Transverse colon (tissue), 4 donors: ENCODE measurements at regions not wholly inside any gene's neighbourhood (a gene's known extent, or its start where the extent isn't known, plus 50 kb on each side); places are given as distances from the start of the nearest gene placed in this dataset.
"Not testable (repeated sequence)": the region's sequence is repeated elsewhere in the genome, so short reads cannot be mapped to it uniquely, and the experiment has no call there.

Experiments used
- DNase-seq: peaks from one replicate; pipeline ENCODE4 v3.0.0-alpha.2; 2019
- H3K27ac ChIP-seq, 4 donors: fragments of 200-600 bp; sonication (generic); 2 replicates each; pipeline ENCODE4 v1.5.1; 2016 to 2018; ENCODE audit warnings: inconsistent platforms in 4 of 4
- H3K27me3 ChIP-seq: fragments of 200-600 bp; sonication (generic); 2 replicates; pipeline ENCODE4 v1.5.1; 2017; ENCODE audit warnings: inconsistent platforms
- H3K36me3 ChIP-seq, 4 donors: fragments of 200-600 bp; sonication (generic); 2 replicates each; pipeline ENCODE4 v1.5.1; 2017 to 2019; ENCODE audit warnings: inconsistent platforms in 4 of 4
- H3K4me1 ChIP-seq, 4 donors: fragments of 200-600 bp; sonication (generic); 2 replicates each; pipeline ENCODE4 v1.5.1; 2017 to 2020; ENCODE audit warnings: inconsistent platforms in 4 of 4
- H3K4me3 ChIP-seq, 4 donors: fragments of 200-600 bp; sonication (generic); 1 replicate in 1 of 4; 2 replicates in 3 of 4; pipeline versions ENCODE4 v1.5.1 to v1.6.1; 2017 to 2019; ENCODE audit warnings: inconsistent platforms in 4 of 4
- H3K9me3 ChIP-seq, 2 donors: fragments of 200-600 bp; sonication (generic); 2 replicates each; pipeline ENCODE4 v1.5.1; 2017 to 2019; ENCODE audit warnings: inconsistent platforms in 2 of 2
- EP300 ChIP-seq: sonication (generic); formaldehyde crosslinking; IDR thresholded peaks from one replicate; pipeline ENCODE4 v1.6.1; 2017; ENCODE audit warnings: antibody characterized with exemption, low read depth
- POLR2A ChIP-seq: fragments of 450-650 bp; IDR thresholded peaks from one replicate; pipeline ENCODE4 v1.6.1; 2016; ENCODE audit warnings: antibody characterized with exemption, mild to moderate bottlenecking, moderate library complexity
- POLR2AphosphoS5 ChIP-seq, 3 donors: sonication (generic); formaldehyde crosslinking; IDR thresholded peaks; one replicate each; pipeline ENCODE4 v1.6.1; 2016; ENCODE audit warnings: antibody characterized with exemption in 3 of 3
- WGBS, 2 donors: methylation state at CpG; one replicate each; pipeline ENCODE4 v1.1.5; 2018; ENCODE audit warnings: low coverage in 1 of 2; 5-methylcytosine and 5-hydroxymethylcytosine counted together
- in situ Hi-C, 4 donors: fragments of 200-750 bp; cut with MboI; loops; one replicate each; pipeline versions ENCODE4 v1.15.0 to v1.15.1; 2017; ENCODE audit warnings: low sequenced_read_pairs in 3 of 4, low pct_ligation_motif_present in 1 of 4, low pct_unique_long_range_greater_than_20kb in 1 of 4
- intact Hi-C: fragments of 100-400 bp; cut with DNase I; formaldehyde crosslinking; loops from one replicate; pipeline ENCODE4 v1.15.1; 2023; ENCODE audit warnings: low total_unique reads
- TF ChIP-seq, protein P1 (sequence below), 5 experiments: fragments of 200-600 bp in 3 of 5; fragments of 450-650 bp in 2 of 5; sonication (generic) in 3 of 5; IDR thresholded peaks; 1 replicate in 2 of 5; 2 replicates in 3 of 5; pipeline ENCODE4 v1.5.1; 2016 to 2017; ENCODE audit warnings: antibody characterized with exemption in 5 of 5, inconsistent platforms in 3 of 5, mild to moderate bottlenecking in 2 of 5, moderate library complexity in 1 of 5

DNA sequence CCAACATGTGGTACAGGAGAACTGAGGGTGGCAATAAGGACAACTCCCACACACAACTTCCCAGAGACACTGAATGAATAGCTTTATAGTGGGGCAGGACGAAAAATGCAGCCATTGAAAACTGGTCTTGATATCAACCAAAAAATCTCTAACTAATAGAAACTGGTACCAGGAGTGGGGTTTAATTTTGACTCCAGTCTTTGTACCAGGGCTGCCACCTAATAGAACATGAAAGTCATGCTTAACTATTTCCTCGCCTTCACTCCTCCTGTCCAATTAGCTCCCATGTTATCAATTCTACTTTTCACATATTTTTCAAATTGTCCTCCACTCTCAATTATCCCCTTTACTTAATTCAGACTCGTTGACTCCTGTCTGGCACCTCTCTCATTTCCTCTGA lies 192.0 kb upstream of the ERCC4 start:
- no peak for TF ChIP-seq POLR2AphosphoS5 (IDR thresholded peaks at IDR 0.05)
- TF ChIP-seq, protein P1, sequence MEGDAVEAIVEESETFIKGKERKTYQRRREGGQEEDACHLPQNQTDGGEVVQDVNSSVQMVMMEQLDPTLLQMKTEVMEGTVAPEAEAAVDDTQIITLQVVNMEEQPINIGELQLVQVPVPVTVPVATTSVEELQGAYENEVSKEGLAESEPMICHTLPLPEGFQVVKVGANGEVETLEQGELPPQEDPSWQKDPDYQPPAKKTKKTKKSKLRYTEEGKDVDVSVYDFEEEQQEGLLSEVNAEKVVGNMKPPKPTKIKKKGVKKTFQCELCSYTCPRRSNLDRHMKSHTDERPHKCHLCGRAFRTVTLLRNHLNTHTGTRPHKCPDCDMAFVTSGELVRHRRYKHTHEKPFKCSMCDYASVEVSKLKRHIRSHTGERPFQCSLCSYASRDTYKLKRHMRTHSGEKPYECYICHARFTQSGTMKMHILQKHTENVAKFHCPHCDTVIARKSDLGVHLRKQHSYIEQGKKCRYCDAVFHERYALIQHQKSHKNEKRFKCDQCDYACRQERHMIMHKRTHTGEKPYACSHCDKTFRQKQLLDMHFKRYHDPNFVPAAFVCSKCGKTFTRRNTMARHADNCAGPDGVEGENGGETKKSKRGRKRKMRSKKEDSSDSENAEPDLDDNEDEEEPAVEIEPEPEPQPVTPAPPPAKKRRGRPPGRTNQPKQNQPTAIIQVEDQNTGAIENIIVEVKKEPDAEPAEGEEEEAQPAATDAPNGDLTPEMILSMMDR (IDR thresholded peaks at IDR 0.05) = no peak
- TF ChIP-seq EP300 = no peak
- no peak for TF ChIP-seq POLR2A
- intact Hi-C loops = no loop called here
- Histone ChIP-seq H3K4me1 (no peaks in the 10 kb centered on the region), H3K36me3 (no peaks in the 10 kb centered on the region), H3K4me3 (no peak overlapping the region), H3K9me3 (peaks cover 7 to 8% of the 10 kb centered on the region in 2 donors), H3K27ac (no peak overlapping the region), H3K27me3 (no peaks in the 10 kb centered on the region)
- DNase-seq = no peak
- 43 to 73% methylated on average over 2 to 3 of the region's 3 CpGs for WGBS, 2 donors
- in situ Hi-C loops = loop anchor here in 1 of 4 donors (25.0 kb wide), 1 partner anchor 109 kb away; no protein-coding TSS in a partner anchor

- no peaks in the 10 kb centered on the region for H3K4me1 ChIP-seq
- in situ Hi-C loops (loop anchor here in 1 of 4 donors (25.0 kb wide), 1 partner anchor 104 kb away; no protein-coding TSS in a partner anchor), intact Hi-C loops (no loop called here)
- no peaks in the 10 kb centered on the region for H3K27me3 ChIP-seq
- no peaks in the 10 kb centered on the region for H3K36me3 ChIP-seq
- no peaks in the 10 kb centered on the region for H3K9me3 ChIP-seq
- TF ChIP-seq POLR2AphosphoS5 (IDR thresholded peaks at IDR 0.05) (no peak), POLR2A (no peak), EP300 (no peak)
- TF ChIP-seq, protein P1 (IDR thresholded peaks at IDR 0.05) = no peak
- no peak for DNase-seq
- no peak overlapping the region for H3K27ac ChIP-seq
- H3K4me3 ChIP-seq = no peak overlapping the region
- WGBS, 2 donors = 24 to 36% methylated on average over 3 of the region's 3 CpGs
Observed at GRCh38 chr16:13733561-13733960, 186.4 kb upstream of the ERCC4 start.

DNA sequence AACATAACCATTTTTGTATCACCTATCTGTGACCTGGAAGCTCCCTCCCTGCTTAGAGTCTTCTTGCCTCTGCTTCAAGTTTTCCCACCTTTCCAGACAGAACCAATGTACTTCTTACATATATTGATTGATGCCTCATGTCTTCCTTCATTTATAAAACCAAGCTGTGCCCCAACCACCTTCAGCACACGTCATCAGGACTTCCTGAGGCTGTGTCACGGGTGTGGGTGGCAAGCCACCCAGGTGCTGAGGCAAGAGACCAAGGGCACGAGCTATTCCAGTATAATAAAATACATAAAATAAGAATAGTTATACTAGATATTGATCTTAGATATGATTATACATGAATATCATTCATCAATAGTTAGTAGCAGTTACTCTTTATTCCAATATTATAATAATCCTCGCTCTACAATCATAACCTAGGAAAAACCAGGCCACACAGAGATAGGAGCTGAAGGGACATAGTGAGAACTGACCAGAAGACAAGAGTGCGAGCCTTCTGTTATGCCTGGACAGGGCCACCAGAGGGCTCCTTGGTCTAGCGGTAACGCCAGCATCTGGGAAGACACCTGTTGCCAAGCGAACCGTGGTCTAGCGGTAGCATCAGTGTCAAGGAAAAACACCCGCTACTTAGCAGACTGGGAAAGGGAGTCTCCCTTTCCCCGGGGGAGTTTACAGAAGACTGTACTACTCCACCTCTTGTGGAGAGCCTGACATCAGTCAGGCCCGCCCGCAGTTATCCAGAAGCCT lies 180.2 kb upstream of the ERCC4 start:
- H3K9me3 ChIP-seq, H3K4me3 ChIP-seq, H3K4me1 ChIP-seq, DNase-seq, H3K27ac ChIP-seq, H3K27me3 ChIP-seq, intact Hi-C loops, H3K36me3 ChIP-seq: not testable (repeated sequence)
- in situ Hi-C loops = loop anchor here in 1 of 4 donors (25.0 kb wide), 1 partner anchor 98 kb away; no protein-coding TSS in a partner anchor
- 83% methylated on average over 11 to 14 of the region's 14 CpGs for WGBS, 2 donors

GRCh38 chr16:13742928-13743327 lies 177.0 kb upstream of the ERCC4 start:
- no peaks in the 10 kb centered on the region for H3K9me3 ChIP-seq
- in situ Hi-C loops (loop anchor here in 1 of 4 donors (25.0 kb wide), 1 partner anchor 94 kb away; no protein-coding TSS in a partner anchor), intact Hi-C loops (no loop called here)
- no peak overlapping the region for H3K27ac ChIP-seq
- H3K36me3 ChIP-seq = no peaks in the 10 kb centered on the region
- TF ChIP-seq POLR2A (no peak), EP300 (no peak), POLR2AphosphoS5 (IDR thresholded peaks at IDR 0.05) (no peak)
- TF ChIP-seq, protein P1 (IDR thresholded peaks at IDR 0.05) = no peak
- H3K4me3 ChIP-seq = no peak overlapping the region
- no peaks in the 10 kb centered on the region for H3K27me3 ChIP-seq
- no peaks in the 10 kb centered on the region for H3K4me1 ChIP-seq
- DNase-seq = no peak

- no peak overlapping the region for H3K27ac ChIP-seq
- intact Hi-C loops (no loop called here), in situ Hi-C loops (loop anchor here in 1 of 4 donors (25.0 kb wide), 1 partner anchor 94 kb away; no protein-coding TSS in a partner anchor)
- no peak for DNase-seq
- TF ChIP-seq POLR2AphosphoS5 (IDR thresholded peaks at IDR 0.05) (no peak), POLR2A (no peak), EP300 (no peak)
- TF ChIP-seq, protein P1 (IDR thresholded peaks at IDR 0.05) = no peak
- WGBS, 2 donors = 13 to 25% methylated on average over 1 of the region's 1 CpG
- no peaks in the 10 kb centered on the region for H3K36me3 ChIP-seq
- H3K4me1 ChIP-seq = no peaks in the 10 kb centered on the region
- no peak overlapping the region for H3K4me3 ChIP-seq
- no peaks in the 10 kb centered on the region for H3K27me3 ChIP-seq
- H3K9me3 ChIP-seq = no peaks in the 10 kb centered on the region
Observed at GRCh38 chr16:13743571-13743970, 176.4 kb upstream of the ERCC4 start.
